ENCODE measurements at regions not wholly inside any gene's neighbourhood (a gene's known extent, or its start where the extent isn't known, plus 50 kb on each side); places are given as distances from the start of the nearest gene placed in this dataset.
"Not testable (repeated sequence)": the region's sequence is repeated elsewhere in the genome, so short reads cannot be mapped to it uniquely, and the experiment has no call there.

GRCh38 chr11:89545691-89546090 is 54.5 kb upstream of the NOX4 start:
- no peak for DNase-seq

GRCh38 chr11:89555781-89556180 is 64.6 kb upstream of the NOX4 start:
- not testable (repeated sequence) for DNase-seq

GRCh38 chr11:89556731-89557707 is 65.8 kb upstream of the NOX4 start:
- DNase-seq: not testable (repeated sequence)

- DNase-seq: not testable (repeated sequence)
These were observed 69.4 kb upstream of the NOX4 start for GRCh38 chr11:89560598-89560997.

- not testable (repeated sequence) for DNase-seq
These were observed 71.6 kb upstream of the NOX4 start for GRCh38 chr11:89562731-89563130.

GRCh38 chr11:89566972-89567371 is 75.8 kb upstream of the NOX4 start:
- DNase-seq: no peak

- DNase-seq: not testable (repeated sequence)
These were observed 78.2 kb upstream of the NOX4 start for GRCh38 chr11:89569387-89569786.

- DNase-seq: not testable (repeated sequence)
These were observed 80.5 kb upstream of the NOX4 start for GRCh38 chr11:89571706-89572105.

- DNase-seq: not testable (repeated sequence)
These were observed 84.7 kb upstream of the NOX4 start for GRCh38 chr11:89575846-89576245.

GRCh38 chr11:89577428-89577827 is 86.3 kb upstream of the NOX4 start:
- DNase-seq: not testable (repeated sequence)

- DNase-seq: no peak
These were observed 92.4 kb upstream of the NOX4 start for GRCh38 chr11:89583580-89583979.

GRCh38 chr11:89585046-89585445 is 93.9 kb upstream of the NOX4 start:
- not testable (repeated sequence) for DNase-seq

GRCh38 chr11:89585471-89585870 is 94.3 kb upstream of the NOX4 start:
- not testable (repeated sequence) for DNase-seq

GRCh38 chr11:89589413-89589812 is 98.2 kb upstream of the NOX4 start:
- not testable (repeated sequence) for DNase-seq

GRCh38 chr11:89590008-89590632 is 98.9 kb upstream of the NOX4 start:
- not testable (repeated sequence) for DNase-seq

- DNase-seq: not testable (repeated sequence)
These were observed 108.8 kb upstream of the TRIM77 start for GRCh38 chr11:89601263-89601662.

- DNase-seq: no peak
These were observed 105.8 kb upstream of the TRIM77 start for GRCh38 chr11:89604281-89604680.

- DNase-seq: not testable (repeated sequence)
These were observed 103.3 kb upstream of the TRIM77 start for GRCh38 chr11:89606845-89607244.

GRCh38 chr11:89607497-89607896 is 102.6 kb upstream of the TRIM77 start:
- DNase-seq: not testable (repeated sequence)

GRCh38 chr11:89608234-89608966 is 101.7 kb upstream of the TRIM77 start:
- no peak for DNase-seq

GRCh38 chr11:89612096-89612495 is 98.0 kb upstream of the TRIM77 start:
- no peak for DNase-seq

- DNase-seq: no peak
These were observed 96.2 kb upstream of the TRIM77 start for GRCh38 chr11:89613911-89614310.

GRCh38 chr11:89614428-89614827 is 95.7 kb upstream of the TRIM77 start:
- DNase-seq: not testable (repeated sequence)
